Choroid plexus epithelial cell (primary cell): ENCODE measurements at regions not wholly inside any gene's neighbourhood (a gene's known extent, or its start where the extent isn't known, plus 50 kb on each side); places are given as distances from the start of the nearest gene placed in this dataset.
"Not testable (repeated sequence)": the region's sequence is repeated elsewhere in the genome, so short reads cannot be mapped to it uniquely, and the experiment has no call there.

ENCODE experiments used
- DNase-seq: peaks from one replicate; pipeline ENCODE4 v3.0.0-alpha.2; 2010; ENCODE audit warnings: low read depth
- H3K4me3 ChIP-seq: 2 replicates; pipeline ENCODE4 v1.5.1; 2011; ENCODE audit warnings: low read depth, mild to moderate bottlenecking, control low read depth, low read length, moderate library complexity
- CTCF ChIP-seq: conservative IDR thresholded peaks from 2 replicates; pipeline ENCODE4 v1.5.1; 2011; ENCODE audit warnings: low read depth, mild to moderate bottlenecking, control low read depth, inconsistent platforms, low read length, moderate library complexity

GRCh38 chr6:50541941-50542340 lies 171.4 kb upstream of the TFAP2D start:
- H3K4me3 ChIP-seq, result no peak overlapping the region
- TF ChIP-seq CTCF, result no peak
- no peak for DNase-seq

DNA sequence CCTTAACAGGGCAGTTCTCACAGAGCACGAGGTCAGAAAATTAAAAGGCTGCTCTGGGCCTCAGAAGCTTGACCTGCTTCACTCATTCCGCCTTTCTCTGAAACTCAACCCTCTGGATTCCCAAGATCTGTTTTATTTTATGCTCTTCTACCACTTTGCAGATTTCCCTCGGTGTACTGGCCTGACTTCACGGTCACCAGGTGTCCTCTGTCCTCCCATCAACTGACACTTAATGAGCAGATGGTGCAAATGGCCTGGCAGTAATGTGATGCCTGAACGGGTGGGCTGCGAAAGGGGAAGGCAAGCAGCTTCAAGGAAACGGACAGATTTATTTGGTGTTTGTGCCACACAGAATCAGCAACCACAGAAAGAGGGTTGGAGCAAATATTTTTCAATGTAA lies 169.7 kb upstream of the TFAP2D start:
- DNase-seq, result no peak
- H3K4me3 ChIP-seq, result no peak overlapping the region
- no peak for TF ChIP-seq CTCF

GRCh38 chr6:50549026-50549425 lies 164.3 kb upstream of the TFAP2D start:
- TF ChIP-seq CTCF, result no peak
- H3K4me3 ChIP-seq, result no peak overlapping the region
- no peak for DNase-seq

DNA sequence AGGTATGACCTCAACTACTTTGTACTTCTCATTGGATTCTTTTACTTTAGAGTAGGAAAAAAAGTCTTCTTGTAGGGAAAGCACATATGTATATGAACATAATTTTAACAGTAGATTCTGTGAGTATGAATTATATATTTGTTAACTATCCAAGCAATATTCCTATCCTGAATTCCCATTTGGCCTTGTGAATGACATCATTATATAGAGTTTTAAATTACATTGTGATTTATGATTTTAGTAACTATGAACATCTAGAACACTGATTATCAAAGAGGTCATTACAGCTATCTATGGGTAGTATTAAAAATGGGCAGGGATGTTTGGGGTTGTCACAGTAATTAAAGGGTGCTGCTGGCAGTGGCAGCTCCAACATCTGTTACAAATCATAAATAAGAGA lies 163.9 kb upstream of the TFAP2D start:
- H3K4me3 ChIP-seq, result no peak overlapping the region
- no peak for DNase-seq
- TF ChIP-seq CTCF, result no peak

- TF ChIP-seq CTCF, result no peak
- H3K4me3 ChIP-seq, result no peak overlapping the region
- DNase-seq, result no peak
Measured at GRCh38 chr6:50555982-50556381, 157.3 kb upstream of the TFAP2D start.

- no peak for TF ChIP-seq CTCF
Measured at GRCh38 chr6:50565004-50565403, 148.3 kb upstream of the TFAP2D start.

GRCh38 chr6:50571230-50571629 lies 142.1 kb upstream of the TFAP2D start:
- DNase-seq, H3K4me3 ChIP-seq: not testable (repeated sequence)

More at GRCh38 chr6:50565004-50565403, 148.3 kb upstream of the TFAP2D start:
- H3K4me3 ChIP-seq, result no peak overlapping the region
- DNase-seq, result no peak
